ENCODE measurements at regions not wholly inside any gene's neighbourhood (a gene's known extent, or its start where the extent isn't known, plus 50 kb on each side); places are given as distances from the start of the nearest gene placed in this dataset.

DNA sequence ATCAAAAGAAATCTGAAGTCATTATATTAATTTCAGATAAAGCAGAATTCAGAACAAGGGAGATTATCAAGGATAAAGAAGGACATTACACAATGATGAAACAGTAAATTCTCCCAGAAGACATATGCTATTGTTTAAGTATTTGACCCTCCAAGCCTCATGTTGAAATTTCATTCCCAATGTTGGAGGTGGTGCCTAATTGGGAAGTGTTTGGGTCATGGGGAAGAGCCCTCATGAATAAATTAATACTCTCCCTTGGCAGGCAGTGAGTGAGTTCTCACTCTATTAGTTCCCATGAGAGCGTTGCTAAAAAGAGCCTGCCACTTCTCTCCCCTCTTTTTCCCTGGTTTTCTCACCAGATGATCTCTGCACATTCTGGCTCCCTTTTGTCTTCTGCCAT lies 249.9 kb upstream of the GRIA3 start:
- no peak for TF ChIP-seq CTCF (IDR thresholded peaks at IDR 0.05)
- TF ChIP-seq POLR2A (IDR thresholded peaks at IDR 0.05) = no peak
- TF ChIP-seq POLR2AphosphoS5 (IDR thresholded peaks at IDR 0.05) = no peak

Measured in prostate gland (tissue), 2 donors.